Neural cell (in vitro differentiated cells): ENCODE measurements at regions not wholly inside any gene's neighbourhood (a gene's known extent, or its start where the extent isn't known, plus 50 kb on each side); places are given as distances from the start of the nearest gene placed in this dataset.

Experiments
- MXI1 ChIP-seq: fragments of 450-650 bp; conservative IDR thresholded peaks from 2 replicates; pipeline ENCODE4 v1.6.1; 2014; ENCODE audit warnings: antibody characterized with exemption, mild to moderate bottlenecking; ENCODE audit not compliant: poor library complexity, severe bottlenecking
- POLR2AphosphoS5 ChIP-seq: IDR thresholded peaks from 2 replicates; pipeline ENCODE4 v1.6.1; 2012
- RAD21 ChIP-seq: fragments of 450-650 bp; conservative IDR thresholded peaks from 2 replicates; pipeline ENCODE4 v1.6.1; 2014; ENCODE audit warnings: antibody characterized with exemption, mild to moderate bottlenecking, moderate library complexity
- TF ChIP-seq, protein P1 (sequence below): fragments of 450-650 bp; IDR thresholded peaks from 2 replicates; pipeline ENCODE4 v1.5.1; 2014; ENCODE audit warnings: antibody characterized with exemption, mild to moderate bottlenecking, moderate library complexity; ENCODE audit not compliant: poor library complexity, severe bottlenecking

DNA sequence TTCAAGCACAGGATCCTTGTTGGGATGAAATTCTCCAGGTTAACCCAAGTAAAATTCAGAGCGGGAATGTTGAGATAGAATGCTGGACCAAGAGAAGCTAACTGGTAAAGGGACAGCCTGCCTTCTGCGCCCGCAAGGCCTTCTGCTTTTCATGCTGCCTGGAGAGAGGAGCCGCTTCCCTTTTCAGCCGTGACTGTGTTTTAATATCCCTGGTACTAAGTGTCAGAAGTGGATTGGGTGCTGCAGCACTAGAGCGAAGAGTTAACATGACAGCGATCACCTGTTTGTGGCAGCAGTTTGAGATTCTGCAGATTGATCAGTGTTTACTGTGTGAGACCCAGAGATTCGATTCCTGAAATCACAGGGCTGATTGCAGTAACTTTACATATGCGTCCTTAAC, 197.4 kb upstream of the ZNF536 start:
- TF ChIP-seq RAD21 (no peak), POLR2AphosphoS5 (no peak), MXI1 (no peak)
- TF ChIP-seq, protein P1, sequence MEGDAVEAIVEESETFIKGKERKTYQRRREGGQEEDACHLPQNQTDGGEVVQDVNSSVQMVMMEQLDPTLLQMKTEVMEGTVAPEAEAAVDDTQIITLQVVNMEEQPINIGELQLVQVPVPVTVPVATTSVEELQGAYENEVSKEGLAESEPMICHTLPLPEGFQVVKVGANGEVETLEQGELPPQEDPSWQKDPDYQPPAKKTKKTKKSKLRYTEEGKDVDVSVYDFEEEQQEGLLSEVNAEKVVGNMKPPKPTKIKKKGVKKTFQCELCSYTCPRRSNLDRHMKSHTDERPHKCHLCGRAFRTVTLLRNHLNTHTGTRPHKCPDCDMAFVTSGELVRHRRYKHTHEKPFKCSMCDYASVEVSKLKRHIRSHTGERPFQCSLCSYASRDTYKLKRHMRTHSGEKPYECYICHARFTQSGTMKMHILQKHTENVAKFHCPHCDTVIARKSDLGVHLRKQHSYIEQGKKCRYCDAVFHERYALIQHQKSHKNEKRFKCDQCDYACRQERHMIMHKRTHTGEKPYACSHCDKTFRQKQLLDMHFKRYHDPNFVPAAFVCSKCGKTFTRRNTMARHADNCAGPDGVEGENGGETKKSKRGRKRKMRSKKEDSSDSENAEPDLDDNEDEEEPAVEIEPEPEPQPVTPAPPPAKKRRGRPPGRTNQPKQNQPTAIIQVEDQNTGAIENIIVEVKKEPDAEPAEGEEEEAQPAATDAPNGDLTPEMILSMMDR: no peak
